GM12873 (cell line): ENCODE measurements at regions not wholly inside any gene's neighbourhood (a gene's known extent, or its start where the extent isn't known, plus 50 kb on each side); places are given as distances from the start of the nearest gene placed in this dataset.

Source experiments
- CTCF ChIP-seq: IDR thresholded peaks from 2 replicates; pipeline ENCODE4 v1.5.1; 2012; ENCODE audit warnings: low read depth, mild to moderate bottlenecking, moderate library complexity, low read length, control low read depth; ENCODE audit not compliant: insufficient read depth; ENCODE audit errors: missing control alignments

- no peak for TF ChIP-seq CTCF
Measured at GRCh38 chrX:131836161-131836560, 186.9 kb upstream of the STK26 start.

GRCh38 chrX:131837325-131837724 is 185.8 kb upstream of the STK26 start:
- TF ChIP-seq CTCF: no peak

- TF ChIP-seq CTCF: no peak
Measured at GRCh38 chrX:131840799-131841495, 182.2 kb upstream of the STK26 start.

DNA sequence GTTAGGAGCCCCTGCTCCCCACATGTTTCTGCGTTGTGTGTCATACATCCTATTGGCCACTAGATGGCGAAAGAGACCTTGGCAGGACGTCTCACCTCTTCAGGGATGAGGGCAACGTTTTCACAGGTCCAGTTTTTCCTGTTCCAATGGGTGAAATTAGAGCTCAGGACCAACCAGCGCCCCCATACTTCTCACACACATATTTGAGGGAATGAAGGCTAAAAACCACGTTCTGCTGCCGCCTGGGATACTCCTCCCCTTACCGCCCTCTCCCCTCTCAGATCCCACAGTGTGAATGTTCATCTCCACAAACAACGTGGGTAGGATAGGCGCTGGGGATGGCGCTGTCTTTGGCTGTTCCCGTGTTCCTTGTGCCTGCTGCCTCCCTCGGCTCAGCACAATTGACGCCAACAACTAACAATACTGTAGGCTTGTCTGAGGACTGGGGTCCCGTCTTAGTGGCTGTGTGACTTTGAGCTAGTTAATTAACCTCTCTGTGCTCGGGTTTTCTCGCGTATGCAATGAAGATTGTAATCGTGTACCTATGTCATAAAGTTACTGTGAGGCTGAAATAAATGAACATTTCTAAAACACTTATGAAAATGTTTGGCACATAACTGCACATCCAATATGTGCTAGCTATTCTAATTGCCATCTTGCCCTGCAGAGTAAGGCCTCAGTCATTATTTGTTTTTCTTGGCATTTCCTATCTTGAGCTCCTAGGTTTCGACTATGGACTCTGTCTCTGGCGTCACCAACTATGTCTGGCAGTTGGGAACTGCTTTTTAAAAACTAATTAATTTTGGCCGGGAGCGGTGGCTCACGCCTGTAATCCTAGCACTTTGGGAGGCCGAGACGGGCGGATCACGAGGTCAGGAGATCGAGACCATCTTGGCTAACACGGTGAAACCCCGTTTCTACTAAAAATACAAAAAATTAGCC is 181.3 kb upstream of the STK26 start:
- peak; percentile 93 for TF ChIP-seq CTCF

GRCh38 chrX:131843987-131844386 is 179.1 kb upstream of the STK26 start:
- TF ChIP-seq CTCF: no peak

DNA sequence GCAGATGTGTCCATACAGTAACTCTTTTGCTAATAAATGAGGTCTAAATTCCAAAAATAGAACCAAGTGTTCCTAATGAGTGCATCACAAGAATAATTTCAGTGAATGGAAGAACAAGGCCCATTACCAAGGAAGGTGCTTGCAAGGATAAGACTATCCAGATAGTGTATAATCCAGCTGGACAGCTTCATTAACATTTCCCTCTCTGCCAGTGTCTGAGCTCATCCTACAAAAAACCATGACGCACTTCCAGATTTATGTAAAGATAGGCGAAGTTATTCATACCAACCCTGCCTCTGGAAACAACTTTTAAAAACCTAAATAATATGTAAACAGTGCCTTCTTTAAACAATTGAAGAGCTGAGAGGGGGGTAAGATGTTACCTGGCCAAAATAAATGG is 177.9 kb upstream of the STK26 start:
- TF ChIP-seq CTCF: no peak

DNA sequence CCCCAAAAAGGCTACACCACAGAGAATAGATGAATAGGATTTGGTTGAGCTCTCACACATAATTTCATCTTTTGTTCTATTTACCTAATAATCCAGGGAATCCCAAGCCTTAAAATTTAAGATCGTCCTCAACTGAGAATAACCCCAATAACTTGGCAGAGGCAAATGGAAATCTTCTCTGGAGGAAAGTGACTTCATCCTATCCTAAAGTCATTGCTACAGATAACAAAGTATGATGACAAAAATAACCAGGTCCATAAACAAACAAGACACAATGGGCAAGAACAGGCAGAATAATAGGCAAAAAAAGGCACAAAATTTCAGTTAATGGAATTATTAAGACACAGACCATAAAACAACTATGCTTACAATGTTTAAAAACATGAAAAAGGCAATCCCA is 177.3 kb upstream of the STK26 start:
- no peak for TF ChIP-seq CTCF
